ENCODE measurements at regions not wholly inside any gene's neighbourhood (a gene's known extent, or its start where the extent isn't known, plus 50 kb on each side); places are given as distances from the start of the nearest gene placed in this dataset.

- no peak for TF ChIP-seq SMC3 (IDR thresholded peaks at IDR 0.05; ENCODE audit: borderline replicate concordance, low read length)
Measured at GRCh38 chr10:29127037-29127700, 161.7 kb upstream of the LYZL1 start (continued).

- Histone ChIP-seq H3K9ac (ENCODE audit: control insufficient read depth, insufficient read depth, low read length) (no peak overlapping the region), H3K4me2 (ENCODE audit: control insufficient read depth, insufficient read depth) (no peak overlapping the region), H2AFZ (ENCODE audit: control insufficient read depth, low read depth, low read length) (no peak overlapping the region), H3K9me3 (replicated peaks; ENCODE audit: control insufficient read depth, insufficient read depth, low read length) (no peaks in the 10 kb centered on the region), H4K20me1 (ENCODE audit: control insufficient read depth, insufficient read depth) (no peaks in the 10 kb centered on the region), H3K27me3 (replicated peaks in 1 of 2; ENCODE audit: control insufficient read depth in 2 of 2, insufficient read depth in 2 of 2, low read length in 1 of 2) (no peaks in the 10 kb centered on the region), H3K36me3 (ENCODE audit: control insufficient read depth in 2 of 2, insufficient read depth in 2 of 2, low read length in 1 of 2) (no peaks in the 10 kb centered on the region), H3K4me1 (ENCODE audit: control insufficient read depth, insufficient read depth, low read length) (no peaks in the 10 kb centered on the region), H3K79me2 (ENCODE audit: control insufficient read depth, insufficient read depth, low read length) (no peaks in the 10 kb centered on the region), H3K4me3 (no peak overlapping the region), H3K27ac (ENCODE audit: control insufficient read depth, insufficient read depth) (no peak overlapping the region)
- POLR2A ChIA-PET: no interaction called here
- intact Hi-C loops (cut with micrococcal nuclease; ENCODE audit: unreplicated experiment) (no loop called here), in situ Hi-C loops (cut with MboI) (no loop called here)
- ATAC-seq (no peak), FAIRE-seq (no peak), DNase-seq (ENCODE audit: low read depth, low spot score) (no peak)
- TF ChIP-seq NFXL1 (IDR thresholded peaks at IDR 0.05; ENCODE audit: borderline replicate concordance) (no peak), PAX5 (IDR thresholded peaks at IDR 0.05; ENCODE audit: borderline replicate concordance, low read depth, low read length) (no peak), MTA3 (IDR thresholded peaks at IDR 0.05; ENCODE audit: borderline replicate concordance, low read length) (no peak), ZZZ3 (IDR thresholded peaks at IDR 0.05; ENCODE audit: control insufficient read depth, insufficient read length, low read depth) (no peak), BRCA1 (IDR thresholded peaks at IDR 0.05; ENCODE audit: low read depth, low read length) (no peak), PAX8 (IDR thresholded peaks at IDR 0.05) (no peak), SREBF2 (IDR thresholded peaks at IDR 0.05; ENCODE audit: low read length) (no peak), BCL11A (IDR thresholded peaks at IDR 0.05; ENCODE audit: low read depth, low read length) (no peak), HDGF (IDR thresholded peaks at IDR 0.05) (no peak), MEF2B (IDR thresholded peaks at IDR 0.05; ENCODE audit: partially characterized antibody, poor library complexity, severe bottlenecking) (no peak), EZH2 (IDR thresholded peaks at IDR 0.05; ENCODE audit: borderline replicate concordance, control insufficient read depth, low read depth, low read length) (no peak), HSF1 (IDR thresholded peaks at IDR 0.05; ENCODE audit: low read depth, low read length) (no peak)
- RAD21 ChIA-PET (ENCODE audit: unreplicated experiment): no interaction called here
- no TSS peak for BruUV-seq (replicated peaks)
- CTCF ChIA-PET: interaction anchor here (1.0 kb wide), 1 partner anchor 9 kb away, joined by 4 read pairs; no protein-coding TSS in a partner anchor
- 16% methylated on average over 3 of the region's 3 CpGs for WGBS (ENCODE audit: insufficient coverage, insufficient replicate concordance, low lambda C conversion rate, missing lambda C conversion rate)
- SMC1A ChIA-PET (ENCODE audit: uncharacterized antibody, unreplicated experiment): interaction anchor here (0.7 kb wide), 1 partner anchor 336 kb away, joined by 3 read pairs; no protein-coding TSS in a partner anchor
Measured at GRCh38 chr10:29127731-29128130, 161.1 kb upstream of the LYZL1 start.

Measured in GM12878 (cell line).